ENCODE measurements at regions not wholly inside any gene's neighbourhood (a gene's known extent, or its start where the extent isn't known, plus 50 kb on each side); places are given as distances from the start of the nearest gene placed in this dataset.
A peak's percentile ranks its signal among the peaks of the same experiment; 100 is the strongest.

- DNase-seq (ENCODE audit: low read depth): no peak
Observed at GRCh38 chr3:164572436-164572835, 505.9 kb downstream of the SI start.

- no peak for DNase-seq (ENCODE audit: low read depth)
Observed at GRCh38 chr3:164550857-164551256, 527.4 kb downstream of the SI start.

GRCh38 chr3:164539215-164539614 lies 539.1 kb downstream of the SI start:
- no peak for DNase-seq (ENCODE audit: low read depth)

- peak; percentile 75 for DNase-seq (ENCODE audit: low read depth)
Observed at GRCh38 chr3:164537485-164537884, 540.8 kb downstream of the SI start.

- DNase-seq (ENCODE audit: low read depth): no peak
Observed at GRCh38 chr3:164533275-164533674, 545.0 kb downstream of the SI start.

GRCh38 chr3:164526250-164526649 lies 552.0 kb downstream of the SI start:
- DNase-seq (ENCODE audit: low read depth): no peak

GRCh38 chr3:164524201-164524600 lies 554.1 kb downstream of the SI start:
- DNase-seq (ENCODE audit: low read depth): no peak

- DNase-seq (ENCODE audit: low read depth): no peak
Observed at GRCh38 chr3:164522073-164522763, 556.1 kb downstream of the SI start.

GRCh38 chr3:164521644-164522043 lies 556.7 kb downstream of the SI start:
- no peak for DNase-seq (ENCODE audit: low read depth)

- no peak for DNase-seq (ENCODE audit: low read depth)
Observed at GRCh38 chr3:164521139-164521538, 557.2 kb downstream of the SI start.

- no peak for DNase-seq (ENCODE audit: low read depth)
Observed at GRCh38 chr3:164515256-164515655, 563.0 kb downstream of the SI start.

GRCh38 chr3:164514576-164514975 lies 563.7 kb downstream of the SI start:
- no peak for DNase-seq (ENCODE audit: low read depth)

- DNase-seq (ENCODE audit: low read depth): peak; percentile 58
Observed at GRCh38 chr3:164507886-164508285, 570.4 kb downstream of the SI start.

- DNase-seq (ENCODE audit: low read depth): no peak
Observed at GRCh38 chr3:164498917-164499316, 579.4 kb downstream of the SI start.

- peak; percentile 21 for DNase-seq (ENCODE audit: low read depth)
Observed at GRCh38 chr3:164488893-164489292, 589.4 kb downstream of the SI start.

- peak; percentile 75 for DNase-seq (ENCODE audit: low read depth)
Observed at GRCh38 chr3:164486150-164486549, 592.1 kb downstream of the SI start.

GRCh38 chr3:164479978-164480377 lies 598.3 kb downstream of the SI start:
- no peak for DNase-seq (ENCODE audit: low read depth)

- no peak for DNase-seq (ENCODE audit: low read depth)
Observed at GRCh38 chr3:164479406-164479805, 598.9 kb downstream of the SI start.

GRCh38 chr3:164478323-164478722 lies 600.0 kb downstream of the SI start:
- DNase-seq (ENCODE audit: low read depth): no peak

- DNase-seq (ENCODE audit: low read depth): no peak
Observed at GRCh38 chr3:164477403-164477802, 600.9 kb downstream of the SI start.

GRCh38 chr3:164476631-164477030 lies 601.7 kb downstream of the SI start:
- DNase-seq (ENCODE audit: low read depth): peak; percentile 58

GRCh38 chr3:164470471-164470870 lies 607.8 kb downstream of the SI start:
- DNase-seq (ENCODE audit: low read depth): peak; percentile 25

- no peak for DNase-seq (ENCODE audit: low read depth)
Observed at GRCh38 chr3:164468055-164468454, 610.2 kb downstream of the SI start.

GRCh38 chr3:164467007-164467406 lies 611.3 kb downstream of the SI start:
- DNase-seq (ENCODE audit: low read depth): no peak
